Fibroblast of lung (primary cell): ENCODE measurements at regions not wholly inside any gene's neighbourhood (a gene's known extent, or its start where the extent isn't known, plus 50 kb on each side); places are given as distances from the start of the nearest gene placed in this dataset.

Experiments
- EZH2 ChIP-seq: IDR thresholded peaks from 2 replicates; pipeline ENCODE4 v1.5.1; 2012; ENCODE audit warnings: low read length, control low read depth, mild to moderate bottlenecking; ENCODE audit errors: missing control alignments
- TF ChIP-seq, protein P1 (sequence below), 2 donors: IDR thresholded peaks in 1 of 2; conservative IDR thresholded peaks in 1 of 2; 1 replicate in 1 of 2; 2 replicates in 1 of 2; pipeline ENCODE4 v1.5.1; 2011 to 2012; ENCODE audit warnings: low read length in 2 of 2, control low read depth in 1 of 2, inconsistent platforms in 1 of 2, low read depth in 1 of 2, mild to moderate bottlenecking in 1 of 2

DNA sequence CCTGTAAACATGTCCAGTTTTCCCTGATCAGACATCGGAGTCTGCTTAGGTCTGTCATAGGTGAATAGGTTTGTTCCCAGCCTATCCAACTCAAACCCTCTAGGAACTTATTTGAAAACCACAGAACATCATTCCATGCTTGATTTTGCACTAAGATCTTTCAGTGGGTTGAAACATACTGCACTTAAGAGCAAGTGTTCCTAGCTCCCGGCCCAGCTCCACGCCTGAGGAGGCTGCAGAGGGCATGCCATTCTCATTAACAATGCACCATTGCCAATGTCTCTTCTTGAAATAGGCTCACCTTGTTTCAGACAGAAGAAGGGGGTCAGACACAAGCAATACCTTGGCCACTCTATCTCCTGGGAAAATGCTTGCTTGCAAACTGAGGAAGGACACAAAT lies 78.0 kb upstream of the EGR2 start:
- TF ChIP-seq, protein P1, sequence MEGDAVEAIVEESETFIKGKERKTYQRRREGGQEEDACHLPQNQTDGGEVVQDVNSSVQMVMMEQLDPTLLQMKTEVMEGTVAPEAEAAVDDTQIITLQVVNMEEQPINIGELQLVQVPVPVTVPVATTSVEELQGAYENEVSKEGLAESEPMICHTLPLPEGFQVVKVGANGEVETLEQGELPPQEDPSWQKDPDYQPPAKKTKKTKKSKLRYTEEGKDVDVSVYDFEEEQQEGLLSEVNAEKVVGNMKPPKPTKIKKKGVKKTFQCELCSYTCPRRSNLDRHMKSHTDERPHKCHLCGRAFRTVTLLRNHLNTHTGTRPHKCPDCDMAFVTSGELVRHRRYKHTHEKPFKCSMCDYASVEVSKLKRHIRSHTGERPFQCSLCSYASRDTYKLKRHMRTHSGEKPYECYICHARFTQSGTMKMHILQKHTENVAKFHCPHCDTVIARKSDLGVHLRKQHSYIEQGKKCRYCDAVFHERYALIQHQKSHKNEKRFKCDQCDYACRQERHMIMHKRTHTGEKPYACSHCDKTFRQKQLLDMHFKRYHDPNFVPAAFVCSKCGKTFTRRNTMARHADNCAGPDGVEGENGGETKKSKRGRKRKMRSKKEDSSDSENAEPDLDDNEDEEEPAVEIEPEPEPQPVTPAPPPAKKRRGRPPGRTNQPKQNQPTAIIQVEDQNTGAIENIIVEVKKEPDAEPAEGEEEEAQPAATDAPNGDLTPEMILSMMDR (conservative IDR thresholded peaks at IDR 0.05 in 1 of 2, IDR thresholded peaks at IDR 0.05 in 1 of 2; ENCODE audit: low read depth in 1 of 2, low read length in 2 of 2) = no peak
- no peak for TF ChIP-seq EZH2
